HuH-7 (cell line): ENCODE measurements at regions not wholly inside any gene's neighbourhood (a gene's known extent, or its start where the extent isn't known, plus 50 kb on each side); places are given as distances from the start of the nearest gene placed in this dataset.
"Not testable (repeated sequence)": the region's sequence is repeated elsewhere in the genome, so short reads cannot be mapped to it uniquely, and the experiment has no call there.

Experiments
- DNase-seq: peaks from one replicate; pipeline ENCODE4 v3.0.0; 2011; ENCODE audit warnings: low spot score

DNA sequence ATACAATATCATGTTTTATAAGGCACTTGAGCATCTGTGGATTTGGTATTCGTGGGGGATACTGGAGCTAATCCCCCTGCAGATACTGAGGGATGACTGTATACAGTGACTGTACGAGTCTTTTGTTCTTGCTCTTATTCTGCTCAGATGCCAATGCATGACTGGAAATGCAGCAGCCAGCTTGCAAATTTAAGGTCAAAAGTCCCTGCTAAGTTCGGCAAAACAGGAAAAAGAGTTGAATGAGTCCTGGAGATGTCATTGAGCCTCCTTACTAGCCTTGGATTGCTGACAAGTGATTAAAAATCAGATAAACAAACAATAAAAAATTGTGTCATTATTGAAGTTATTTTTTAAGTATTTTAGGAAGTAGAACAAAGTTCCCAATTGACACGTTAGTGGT, 599.3 kb upstream of the IMPG1 start:
- DNase-seq, result no peak

DNA sequence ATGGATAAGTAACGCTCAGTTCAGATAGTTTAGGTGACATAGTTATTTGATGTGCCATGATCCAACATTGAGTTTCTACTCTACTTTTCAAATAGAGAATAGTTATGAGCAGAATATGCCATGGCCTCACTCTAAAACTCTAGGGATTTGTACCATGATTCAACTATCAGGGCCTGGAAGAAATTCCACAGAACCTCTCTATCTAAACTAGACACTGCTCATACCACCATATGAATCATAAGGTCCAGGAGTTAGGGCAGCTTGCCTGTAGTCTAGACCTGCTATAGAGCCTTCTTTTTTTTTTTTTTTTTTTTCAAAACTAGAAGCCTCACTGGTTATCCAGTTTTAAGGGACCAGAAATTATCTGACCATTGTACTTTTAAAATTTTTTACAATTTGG, 571.8 kb upstream of the IMPG1 start:
- no peak for DNase-seq

DNA sequence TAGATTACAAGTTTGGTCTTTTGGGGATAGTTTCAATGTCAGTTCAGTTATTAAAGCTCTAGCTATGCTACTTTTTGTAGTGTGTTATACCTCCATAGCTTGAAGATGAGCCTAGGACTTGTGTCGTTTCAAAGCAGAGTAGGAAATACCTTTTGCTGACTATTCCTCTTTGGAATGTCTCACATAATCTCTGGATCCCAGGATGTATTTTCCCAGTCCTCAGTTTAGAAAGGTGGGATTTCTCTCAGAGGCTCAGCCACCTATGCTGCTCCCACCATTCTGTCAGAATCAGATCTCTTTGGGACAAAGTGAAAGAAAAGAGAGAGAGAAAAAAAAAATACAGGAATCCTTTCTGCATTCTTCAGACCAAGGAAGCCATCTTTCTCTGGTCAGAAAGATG, 567.5 kb upstream of the IMPG1 start:
- DNase-seq, result no peak

DNA sequence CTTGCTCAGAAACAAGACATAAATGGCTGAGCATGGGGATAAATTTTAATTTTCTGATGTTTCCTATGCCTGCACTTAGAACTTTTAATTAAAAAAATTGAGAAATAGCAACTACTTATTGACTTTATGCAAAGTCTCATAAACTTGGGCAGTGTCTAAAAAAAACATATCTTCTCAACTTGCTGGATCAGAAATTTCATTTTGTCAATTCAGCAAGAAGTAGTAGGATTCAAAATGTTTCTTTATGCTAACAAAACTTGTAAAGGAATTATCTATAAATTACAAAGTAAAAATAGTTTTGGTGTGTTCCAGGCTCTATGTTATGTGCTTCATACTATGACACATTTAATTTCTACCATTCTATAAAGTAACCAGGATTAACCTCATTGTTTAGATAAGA, 562.2 kb upstream of the IMPG1 start:
- DNase-seq, result no peak

DNA sequence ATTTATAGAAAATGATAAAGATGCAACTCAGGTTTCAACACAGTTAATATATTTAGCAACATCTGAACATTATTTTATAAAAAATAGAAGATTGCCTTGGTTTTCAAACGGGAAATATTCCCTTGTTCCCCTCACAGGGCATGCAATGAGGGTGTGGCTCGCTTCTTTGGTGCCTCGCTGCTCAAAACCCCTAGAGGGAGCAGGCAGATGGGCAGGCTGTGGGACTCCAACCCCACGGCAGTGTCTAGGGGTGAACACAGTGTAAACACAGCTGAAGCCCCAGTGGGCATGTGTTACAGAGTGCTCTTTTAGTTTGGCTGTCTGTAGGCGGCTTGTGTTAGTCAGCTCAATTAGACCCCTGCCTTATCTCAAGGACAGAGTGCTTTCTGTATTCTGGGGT, 560.8 kb upstream of the IMPG1 start:
- DNase-seq, result no peak

DNA sequence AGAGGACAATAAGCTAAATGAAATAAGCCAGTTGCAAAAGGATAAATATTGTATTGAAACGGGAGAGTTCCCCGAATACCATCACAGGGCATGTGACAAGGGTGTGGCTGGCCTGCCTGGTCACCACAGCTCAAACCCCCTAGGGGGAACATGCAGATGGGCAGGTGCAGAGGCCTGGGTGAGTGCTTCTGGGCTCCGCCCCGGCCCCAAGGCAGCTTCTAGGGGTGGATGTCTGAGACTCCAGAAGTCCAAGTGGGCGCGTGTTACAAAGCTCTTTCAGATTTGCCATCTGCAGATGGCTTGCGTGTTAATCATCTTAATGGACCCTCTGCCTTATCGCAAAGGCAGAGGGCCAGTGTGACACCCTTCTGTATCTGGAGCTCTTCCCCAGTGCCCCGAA, 559.2 kb upstream of the IMPG1 start:
- no peak for DNase-seq

DNA sequence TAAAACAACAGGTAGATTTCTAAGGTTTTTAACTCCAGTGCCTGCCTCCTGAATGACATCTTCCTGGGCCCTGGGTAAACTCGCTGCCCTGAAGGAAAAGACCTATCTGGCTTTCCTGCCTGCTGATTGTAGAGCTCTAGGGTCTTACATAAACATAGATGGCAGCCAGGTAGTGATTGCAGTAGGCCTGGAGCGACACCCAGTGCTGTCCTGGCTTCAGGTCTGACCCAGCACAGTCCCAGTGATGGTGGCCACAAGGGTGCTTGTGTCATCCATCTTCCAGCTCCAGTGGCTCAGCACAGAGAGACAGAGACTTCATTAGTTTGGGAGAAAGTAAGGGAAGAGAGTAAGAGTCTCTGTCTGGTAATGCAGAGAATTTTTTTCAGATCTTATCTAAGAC, 542.9 kb upstream of the IMPG1 start:
- DNase-seq, result no peak

DNA sequence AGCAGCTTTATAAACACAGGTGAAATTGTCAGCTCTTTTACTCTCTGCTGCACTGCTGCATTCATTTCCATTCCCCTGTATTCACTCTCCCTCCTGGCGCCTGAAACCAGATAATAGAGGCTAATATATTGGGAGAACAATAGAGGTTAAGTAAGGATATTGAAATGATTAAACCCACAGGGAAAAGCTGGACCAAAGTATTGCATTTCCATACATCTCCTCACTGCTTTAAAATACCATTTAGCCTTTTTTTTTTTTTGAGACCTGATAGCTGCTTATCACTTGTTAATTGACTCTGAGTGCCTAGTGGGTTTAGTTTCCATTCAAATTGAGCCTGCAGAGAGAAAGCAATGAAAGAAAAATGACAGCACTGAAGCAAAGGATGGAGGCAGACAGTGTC, 540.5 kb upstream of the IMPG1 start:
- DNase-seq, result no peak

DNA sequence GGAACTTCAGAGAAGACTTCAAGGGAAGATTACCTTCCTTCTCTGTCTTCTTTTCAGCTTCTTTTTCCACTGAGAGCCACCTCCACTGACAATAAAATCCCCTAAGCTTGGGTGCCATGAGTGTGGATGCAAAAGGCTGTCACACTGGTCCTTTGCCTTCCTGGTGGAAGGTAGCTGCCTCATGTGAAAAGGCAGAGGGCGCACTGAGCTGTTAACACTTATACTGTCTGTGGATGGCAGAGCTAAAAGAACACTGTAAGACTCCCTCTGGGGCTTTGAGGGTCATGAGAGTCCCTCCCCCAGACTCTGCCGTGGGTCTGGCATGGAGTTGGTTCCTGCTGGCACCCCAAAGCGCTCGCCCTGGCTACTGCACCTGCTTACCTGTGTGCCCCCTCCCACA, 536.7 kb upstream of the IMPG1 start:
- no peak for DNase-seq

DNA sequence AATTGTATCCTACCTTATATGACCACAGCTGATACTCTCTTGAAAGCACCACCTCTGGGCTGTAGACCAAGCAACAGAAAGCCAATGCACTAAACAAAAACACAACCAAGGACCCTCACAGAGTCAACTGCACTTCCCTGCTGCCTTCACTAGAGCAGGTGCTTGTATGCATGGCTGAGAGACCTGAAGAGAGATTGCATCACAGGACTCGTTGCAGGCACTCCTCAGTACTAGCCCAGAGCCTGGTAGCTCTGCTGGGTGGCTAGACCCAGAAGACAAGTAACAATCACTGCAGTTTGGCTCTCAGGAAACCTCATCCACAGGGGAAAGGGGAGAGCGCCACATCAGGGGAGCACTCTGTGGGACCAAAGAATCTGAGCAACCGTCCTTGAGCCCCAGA, 521.6 kb upstream of the IMPG1 start:
- DNase-seq, result no peak

DNA sequence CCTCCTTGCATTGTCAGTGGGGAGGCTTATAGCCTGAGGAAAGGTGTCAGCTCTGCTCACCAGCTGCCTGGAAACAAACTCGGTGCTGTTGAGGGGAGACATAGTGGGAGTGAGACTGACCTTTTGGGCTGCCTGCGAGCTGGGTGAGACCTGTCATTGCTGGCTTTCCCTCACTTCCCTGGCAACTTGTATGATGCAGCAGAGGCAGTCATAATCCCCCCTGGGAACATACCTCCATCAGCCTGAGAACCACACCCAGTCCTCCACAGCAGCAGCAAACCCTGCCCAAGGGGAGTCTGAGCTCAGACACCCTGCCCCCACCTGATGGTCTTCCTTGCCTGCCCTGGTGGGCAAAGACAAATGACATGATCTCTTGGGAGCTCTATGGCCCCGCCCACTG, 521.2 kb upstream of the IMPG1 start:
- no peak for DNase-seq

DNA sequence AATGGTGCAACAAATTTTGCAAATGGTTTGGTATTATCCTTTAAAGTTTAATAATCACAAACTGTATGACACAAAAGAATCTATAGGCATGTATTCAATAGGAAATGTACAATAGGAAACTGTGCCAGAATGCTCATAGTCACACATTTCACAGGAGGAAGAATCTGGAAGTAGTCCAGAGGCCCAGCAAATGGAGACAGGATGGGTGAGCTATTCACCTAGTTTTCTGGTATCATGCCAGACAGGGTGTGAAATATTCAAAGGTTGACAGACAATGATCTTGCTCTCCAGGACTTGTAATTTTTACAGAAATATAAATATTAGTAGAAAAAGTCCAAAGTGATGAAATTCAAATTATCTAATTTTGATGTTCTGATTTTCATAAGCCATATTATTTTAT, 520.1 kb upstream of the IMPG1 start:
- no peak for DNase-seq

DNA sequence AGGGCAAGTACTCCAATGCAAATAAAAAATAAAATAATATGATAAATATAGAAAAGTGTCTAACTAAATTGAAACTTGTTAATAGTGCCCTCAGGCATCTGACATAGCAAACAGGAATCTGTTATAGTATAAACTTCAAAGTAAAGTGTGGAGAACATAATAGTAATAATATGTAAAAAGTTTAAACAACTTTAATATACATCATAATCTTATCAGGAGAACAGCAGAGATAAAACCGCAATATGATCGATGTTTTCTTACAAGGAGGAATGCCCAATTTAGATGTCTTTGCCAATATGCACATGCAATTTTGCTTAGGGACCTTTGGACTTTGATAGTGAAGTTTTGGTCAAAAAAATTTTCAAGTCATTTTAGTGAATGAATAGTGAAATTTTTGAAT, 514.8 kb upstream of the IMPG1 start:
- DNase-seq, result no peak

DNA sequence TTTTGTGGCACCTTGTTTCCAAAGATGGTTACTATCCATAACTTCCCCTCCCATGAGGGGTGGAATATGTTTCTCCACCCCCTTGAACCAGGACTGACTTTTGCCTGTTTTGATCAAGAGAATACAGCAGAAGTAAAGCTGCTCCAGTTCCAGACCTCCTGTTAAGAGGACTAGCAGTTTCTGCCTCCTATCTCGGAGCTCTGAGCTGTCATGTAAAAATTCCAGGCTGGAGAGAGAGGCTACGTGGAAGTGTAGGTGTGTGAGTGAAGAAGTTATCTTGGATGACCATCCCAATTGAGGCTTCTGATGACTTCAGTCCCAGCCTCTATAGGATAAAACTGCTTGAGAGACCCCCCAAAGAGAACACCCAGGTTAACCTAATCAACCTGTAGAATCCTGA, 511.7 kb upstream of the IMPG1 start:
- DNase-seq, result no peak

DNA sequence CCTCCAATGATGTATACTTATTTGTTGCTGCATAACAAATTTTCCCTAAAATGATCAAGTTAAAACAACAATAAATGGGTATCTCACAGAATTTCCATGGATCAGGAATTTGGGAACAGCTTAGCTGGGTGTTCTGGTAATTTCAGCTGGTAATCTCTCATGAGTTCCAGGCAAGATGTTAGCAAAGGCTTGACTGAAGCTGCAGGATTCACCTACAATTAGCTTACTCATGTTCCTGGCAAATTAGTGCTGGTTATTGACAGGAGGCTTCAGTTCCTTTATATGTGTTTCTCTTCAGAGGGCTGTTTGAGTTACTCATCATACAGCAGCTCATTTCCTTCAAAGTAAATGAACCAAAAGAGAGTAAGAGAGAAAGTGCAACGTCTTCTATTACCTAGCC, 506.3 kb upstream of the IMPG1 start:
- no peak for DNase-seq

DNA sequence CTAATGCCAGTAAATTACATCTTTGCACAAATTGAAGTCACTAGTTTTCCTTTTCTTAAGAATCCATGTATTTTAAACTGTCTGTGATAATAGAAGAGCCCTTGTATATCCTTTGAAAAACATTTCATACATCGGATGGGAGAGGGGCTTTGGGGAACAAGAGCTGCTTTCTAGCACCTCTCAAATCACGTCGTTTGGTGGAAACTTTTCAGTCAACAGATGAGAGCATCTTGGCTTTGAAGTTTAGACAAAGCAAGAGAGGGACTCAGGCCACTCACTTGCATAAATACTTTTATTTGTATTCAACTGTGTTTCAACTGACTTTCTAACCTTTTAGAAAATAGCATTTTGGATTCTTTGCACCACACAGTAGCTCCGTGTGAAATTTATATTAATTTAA, 502.3 kb upstream of the IMPG1 start:
- DNase-seq, result no peak

DNA sequence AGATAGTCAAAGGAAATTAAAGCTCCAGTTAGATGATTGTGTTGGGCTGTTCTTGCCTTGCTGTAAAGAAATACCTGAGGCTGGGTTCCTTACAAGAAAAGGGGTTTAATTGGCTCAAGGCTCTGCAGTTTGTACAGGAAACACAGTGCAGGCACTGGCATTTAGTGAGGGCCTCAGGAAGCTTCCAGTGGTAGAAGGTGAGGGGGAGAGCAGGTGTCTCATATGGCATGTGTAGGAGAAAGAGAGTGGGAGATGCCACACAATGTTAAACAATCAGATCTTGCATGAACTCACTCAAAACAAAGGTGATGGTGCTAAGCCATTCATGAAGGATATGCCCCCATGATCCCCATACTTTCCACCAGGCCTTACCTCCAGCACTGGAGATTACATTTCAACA, 493.5 kb upstream of the IMPG1 start:
- no peak for DNase-seq

DNA sequence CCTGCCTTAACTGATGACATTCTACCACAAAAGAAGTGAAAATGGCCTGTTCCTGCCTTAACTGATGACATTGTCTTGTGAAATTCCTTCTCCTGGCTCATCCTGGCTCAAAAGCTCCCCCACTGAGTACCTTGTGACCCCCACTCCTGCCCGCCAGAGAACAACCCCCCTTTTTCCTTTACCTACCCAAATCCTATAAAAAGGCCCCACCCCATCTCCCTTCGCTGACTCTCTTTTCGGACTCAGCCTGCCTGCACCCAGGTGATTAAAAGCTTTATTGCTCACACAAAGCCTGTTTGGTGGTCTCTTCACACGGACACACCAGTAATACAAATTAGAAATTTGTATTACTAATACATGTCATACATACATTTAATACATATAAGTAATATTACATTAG, 489.9 kb upstream of the IMPG1 start:
- not testable (repeated sequence) for DNase-seq

DNA sequence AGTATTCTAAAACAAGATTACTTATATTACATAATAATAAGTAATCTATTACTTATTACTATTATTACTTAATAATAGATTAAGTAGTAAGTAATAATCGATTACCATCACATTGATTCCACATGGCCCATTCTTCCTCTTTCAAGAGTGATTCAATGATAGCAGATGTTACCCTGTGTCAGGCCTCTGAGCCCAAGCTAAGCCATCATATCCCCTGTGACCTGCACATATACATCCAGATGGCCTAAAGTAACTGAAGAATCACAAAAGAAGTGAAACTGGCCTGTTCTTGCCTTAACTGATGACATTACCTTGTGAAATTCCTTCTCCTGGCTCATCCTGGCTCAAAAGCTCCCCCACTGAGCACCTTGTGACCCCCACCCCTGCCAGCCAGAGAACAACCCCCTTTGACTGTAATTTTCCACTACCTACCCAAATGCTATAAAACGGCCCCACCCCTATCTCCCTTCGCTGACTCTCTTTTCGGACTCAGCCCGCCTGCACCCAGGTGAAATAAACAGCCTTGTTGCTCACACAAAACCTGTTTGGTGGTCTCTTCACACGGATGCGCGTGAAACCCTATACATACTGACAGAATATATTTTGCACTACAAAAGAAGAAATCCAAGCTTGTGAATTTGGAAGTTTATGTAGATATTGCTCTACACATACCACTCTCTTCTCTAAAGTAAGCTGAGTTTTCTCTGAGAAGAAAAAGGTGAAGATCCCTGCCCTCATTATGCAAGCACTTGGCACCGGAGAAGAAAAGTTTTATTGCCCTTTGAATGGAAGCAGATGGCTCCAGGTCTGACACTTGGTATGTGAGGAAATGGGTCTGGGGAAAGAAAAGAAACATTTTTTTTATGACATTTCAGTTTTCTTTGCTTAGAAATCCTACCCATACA, 488.6 kb upstream of the IMPG1 start:
- DNase-seq, result not testable (repeated sequence)

DNA sequence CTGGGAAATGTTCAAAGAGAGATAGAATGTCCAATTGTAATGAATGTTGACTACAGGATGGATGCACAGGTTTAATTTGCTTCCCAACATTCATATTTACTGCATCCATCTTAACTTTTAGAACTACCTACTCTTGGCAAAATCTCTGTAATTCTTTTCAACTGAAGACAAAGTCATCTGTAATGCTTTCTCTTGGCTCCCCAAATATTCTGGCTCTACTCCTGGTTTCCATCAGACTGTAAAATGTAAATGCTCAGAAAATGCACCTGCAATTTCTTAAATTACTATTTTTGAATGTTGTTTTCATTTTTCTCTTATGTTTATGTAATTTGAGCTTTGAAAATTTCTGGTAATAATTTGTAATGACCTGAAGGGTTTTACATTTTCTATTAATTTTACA, 480.8 kb upstream of the IMPG1 start:
- DNase-seq, result no peak

DNA sequence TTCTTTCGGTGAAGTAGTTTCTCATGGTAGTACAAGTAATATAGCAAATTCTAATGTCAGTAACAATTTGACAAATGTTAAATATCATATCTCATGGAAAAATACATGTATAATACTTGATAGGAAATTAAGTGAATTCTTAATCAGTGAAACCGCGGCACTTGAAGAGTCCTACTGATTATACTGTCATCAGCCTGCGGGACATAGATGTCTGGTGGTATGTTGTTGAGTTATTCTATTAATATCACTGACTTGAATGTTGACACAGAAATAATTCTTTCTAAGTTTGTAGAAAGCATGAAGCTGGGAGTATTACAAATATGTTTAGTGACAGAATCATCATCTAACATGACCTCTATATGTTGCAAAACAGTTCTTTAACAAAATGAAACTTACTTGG, 479.8 kb upstream of the IMPG1 start:
- no peak for DNase-seq

DNA sequence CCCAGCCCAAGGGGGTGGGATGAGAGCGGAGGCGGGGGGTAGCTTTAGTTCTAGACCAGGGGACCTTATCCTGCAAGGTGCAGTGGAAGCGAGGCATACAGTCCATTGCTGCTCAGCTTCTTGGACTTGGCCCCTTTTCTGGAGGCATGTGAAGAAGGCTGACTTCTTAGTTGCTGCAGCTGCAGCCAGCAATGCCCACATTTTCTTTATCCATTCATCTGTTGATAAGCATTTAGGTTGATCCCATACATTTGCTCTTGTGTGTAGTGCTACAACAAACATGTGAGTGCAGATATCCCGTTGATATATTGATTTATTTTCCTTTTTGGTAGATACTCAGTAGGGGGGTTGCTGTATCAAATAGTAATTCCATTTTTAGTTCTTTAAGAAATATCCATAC, 461.2 kb upstream of the IMPG1 start:
- no peak for DNase-seq

DNA sequence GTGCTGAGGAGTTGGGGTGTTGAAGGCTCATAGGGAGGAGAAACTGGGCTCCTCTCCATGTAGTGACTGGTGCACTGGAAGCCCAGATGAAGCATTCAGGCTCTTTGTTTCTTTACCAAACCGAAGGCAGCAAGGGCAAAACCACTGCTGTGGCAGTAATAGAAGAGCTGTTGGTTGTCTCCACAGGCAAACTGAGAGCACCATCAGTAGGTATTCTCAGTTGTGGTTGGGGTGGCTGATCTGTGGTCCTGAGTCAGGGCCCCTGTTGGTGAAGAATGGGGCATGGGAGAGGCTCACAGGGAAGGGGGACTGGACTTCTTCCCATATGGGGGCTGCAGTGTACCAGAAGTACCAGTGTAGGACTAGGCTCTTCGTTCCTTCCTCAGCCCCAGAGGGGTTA, 460.2 kb upstream of the IMPG1 start:
- no peak for DNase-seq

DNA sequence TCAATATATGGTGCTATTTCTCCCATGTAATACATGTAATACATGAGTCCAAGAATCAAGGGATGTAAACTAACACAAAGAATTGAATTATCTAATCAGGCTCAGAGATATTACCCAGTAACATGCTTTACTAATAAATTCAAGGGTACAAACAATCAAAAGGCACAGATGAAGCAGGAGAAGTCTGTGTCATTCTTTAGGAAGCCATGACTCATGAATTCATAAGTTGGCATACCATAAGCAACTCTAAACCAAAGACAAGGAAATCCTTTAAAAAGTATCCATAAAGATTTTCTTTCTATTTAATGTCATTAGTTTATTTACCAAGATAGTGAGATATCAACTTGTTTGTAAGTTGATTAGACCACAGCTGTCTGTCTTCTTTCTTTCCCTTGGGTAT, 446.0 kb upstream of the IMPG1 start:
- DNase-seq, result no peak
